HG03342 (cell line): ENCODE measurements at regions not wholly inside any gene's neighbourhood (a gene's known extent, or its start where the extent isn't known, plus 50 kb on each side); places are given as distances from the start of the nearest gene placed in this dataset.

Source experiments
- ATAC-seq: cut with Tn5 transposase; IDR thresholded peaks from one replicate; pipeline ENCODE4 v1.9.1; 2021; ENCODE audit warnings: mild to moderate bottlenecking, moderate library complexity; ENCODE audit not compliant: unreplicated experiment

DNA sequence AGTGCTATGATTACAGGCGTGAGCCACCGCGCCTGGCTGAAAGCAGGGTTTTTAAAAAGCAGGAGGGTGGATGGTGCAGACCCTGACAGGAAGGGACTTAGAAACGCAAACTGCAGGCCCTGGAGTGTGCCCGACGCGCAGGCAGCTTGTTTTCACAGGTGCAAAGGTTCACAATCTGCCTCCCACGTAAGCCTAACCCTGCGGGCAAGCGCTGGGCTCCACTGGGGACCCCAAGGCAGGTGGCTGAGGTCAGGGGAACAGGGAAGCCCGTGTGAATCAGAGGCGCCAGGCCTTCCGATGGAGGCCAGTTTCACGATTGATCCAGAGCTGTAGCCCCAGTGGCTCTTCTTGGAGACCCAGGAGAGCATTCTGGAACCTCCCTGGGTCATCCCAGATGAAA lies 256.3 kb downstream of the BRD1 start:
- no peak for ATAC-seq

- no peak for ATAC-seq
These were observed 257.4 kb downstream of the BRD1 start for GRCh38 chr22:49570032-49570848.

- ATAC-seq, result no peak
These were observed 258.2 kb downstream of the BRD1 start for GRCh38 chr22:49569286-49570031.

GRCh38 chr22:49568751-49569285 lies 258.9 kb downstream of the BRD1 start:
- ATAC-seq, result no peak

DNA sequence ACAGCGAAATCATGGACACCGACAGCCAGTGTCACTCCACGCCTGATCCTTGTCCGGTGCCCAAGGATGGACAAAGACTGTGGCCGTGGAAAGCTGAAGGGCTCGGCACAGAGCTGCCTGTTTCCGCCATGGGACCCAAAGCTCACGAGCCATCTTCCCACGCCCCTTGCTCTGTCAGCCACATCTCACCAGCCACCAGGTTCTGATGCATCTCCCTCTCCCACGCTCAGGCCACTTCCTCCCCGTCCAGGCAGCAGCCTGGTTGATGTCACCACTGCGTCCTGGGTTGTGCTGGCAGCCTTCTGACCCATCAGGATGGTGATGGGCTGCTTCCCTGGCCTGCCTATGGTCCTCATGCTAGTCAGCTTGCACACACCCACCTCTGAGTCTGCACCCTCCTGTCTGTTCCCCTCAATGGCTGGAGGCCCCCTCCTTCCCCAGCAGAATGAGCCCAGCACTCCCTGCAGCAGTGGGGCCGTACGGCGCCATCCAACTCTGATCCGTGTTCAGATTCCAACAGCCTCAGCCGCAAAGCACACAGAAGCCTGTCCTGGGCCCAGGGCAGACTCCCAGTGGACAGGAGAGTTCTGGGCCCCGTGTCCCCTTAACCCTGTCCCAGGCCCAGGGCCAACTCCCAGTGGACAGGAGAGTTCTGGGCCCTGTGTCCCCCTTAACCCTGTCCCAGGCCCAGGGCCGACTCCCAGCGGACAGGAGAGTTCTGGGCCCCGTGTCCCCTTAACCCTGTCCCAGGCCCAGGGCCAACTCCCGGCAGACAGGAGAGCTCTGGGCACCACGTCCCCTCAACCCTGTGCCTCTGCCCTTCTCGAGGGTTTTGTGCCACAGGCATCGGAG lies 259.5 kb downstream of the BRD1 start:
- ATAC-seq, result no peak

DNA sequence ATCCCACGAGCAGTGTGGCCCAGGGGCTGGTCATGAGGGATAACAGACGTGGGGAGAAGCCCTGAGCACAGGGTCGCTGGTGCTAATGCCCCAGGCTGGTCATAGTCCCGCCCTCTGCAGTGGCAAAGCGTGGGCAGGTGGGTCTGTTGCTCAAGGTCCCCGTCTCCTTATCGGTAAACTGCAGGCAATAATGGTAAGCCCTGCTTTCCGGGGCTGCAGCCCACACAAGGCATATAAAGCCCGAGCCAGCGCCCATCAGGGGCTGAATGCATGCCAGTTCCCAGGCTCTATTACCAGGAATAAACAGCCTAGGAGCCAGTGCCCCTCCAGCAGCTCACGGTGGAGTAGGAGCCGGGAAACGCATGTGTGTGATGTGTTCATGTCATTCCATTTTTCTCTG lies 261.0 kb downstream of the BRD1 start:
- no peak for ATAC-seq

GRCh38 chr22:49566141-49566541 lies 261.5 kb downstream of the BRD1 start:
- ATAC-seq, result no peak

- no peak for ATAC-seq
These were observed 262.2 kb downstream of the BRD1 start for GRCh38 chr22:49565516-49565855.

DNA sequence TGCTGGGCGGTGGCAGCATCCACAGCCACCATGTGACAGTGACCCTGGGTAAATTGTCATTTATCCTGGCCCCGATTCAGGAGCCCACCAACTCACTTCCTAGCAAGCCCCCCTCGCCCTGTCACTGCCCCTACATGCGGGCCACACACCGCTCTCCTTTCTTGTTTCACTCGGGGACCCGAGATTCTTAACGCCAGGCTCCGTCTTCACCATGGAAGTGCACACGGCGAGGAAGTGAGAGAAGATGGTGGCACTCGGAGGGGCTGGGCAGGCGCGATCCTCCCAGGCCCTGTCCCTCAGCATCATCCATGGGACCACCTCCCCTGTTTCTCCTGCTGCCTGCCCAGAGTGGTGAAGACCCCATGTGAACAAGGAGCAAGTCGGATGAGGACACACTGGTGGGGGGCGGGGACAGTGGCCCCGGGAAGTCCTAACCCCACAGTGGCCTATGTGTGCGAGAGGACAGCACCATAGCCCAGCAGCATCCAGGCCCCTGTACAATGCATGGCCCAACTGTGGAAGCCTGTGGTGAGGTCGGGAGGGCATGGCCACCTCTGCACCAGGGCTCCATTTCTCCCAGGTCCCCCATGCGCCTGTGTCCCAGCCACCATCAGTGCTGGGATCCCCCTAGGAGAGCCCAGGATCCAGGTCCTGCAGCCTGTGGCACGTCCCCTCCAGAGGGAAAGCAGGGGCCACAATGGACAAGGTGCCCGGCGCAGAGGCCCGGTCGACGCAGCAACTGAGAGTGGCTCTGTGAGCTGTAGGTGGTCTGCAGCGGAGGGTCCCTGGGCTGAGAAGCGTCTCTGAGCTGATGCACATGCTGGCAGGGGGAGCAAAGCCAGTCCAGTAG lies 262.8 kb downstream of the BRD1 start:
- ATAC-seq, result no peak

- no peak for ATAC-seq
These were observed 263.6 kb downstream of the BRD1 start for GRCh38 chr22:49564054-49564453.

DNA sequence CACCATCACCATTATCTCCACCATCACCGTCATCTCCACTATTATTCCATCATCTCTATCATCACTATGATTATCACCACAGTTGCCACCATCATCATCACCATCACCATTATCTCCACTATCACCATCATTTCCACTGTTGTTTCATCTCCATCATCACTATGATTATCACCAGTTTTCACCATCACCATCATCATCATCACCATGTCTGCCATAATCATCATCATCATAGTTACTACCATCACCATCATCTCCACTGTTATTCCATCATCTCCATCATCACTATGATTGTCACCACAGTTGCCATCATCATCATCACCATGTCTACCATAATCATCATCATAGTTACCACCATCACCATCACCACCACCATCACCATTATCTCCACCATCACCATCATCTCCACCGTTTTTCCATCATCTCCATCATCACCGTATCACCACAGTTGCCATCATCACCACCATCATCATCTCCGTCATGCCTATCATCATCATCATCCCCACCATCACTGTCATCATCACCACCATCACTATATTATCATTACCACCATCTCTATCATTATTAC lies 264.9 kb downstream of the BRD1 start:
- ATAC-seq, result no peak

- ATAC-seq, result no peak
These were observed 265.7 kb downstream of the BRD1 start for GRCh38 chr22:49561976-49562375.

- no peak for ATAC-seq
These were observed 266.3 kb downstream of the BRD1 start for GRCh38 chr22:49561338-49561737.

GRCh38 chr22:49555526-49555925 lies 272.1 kb downstream of the BRD1 start:
- ATAC-seq, result no peak

DNA sequence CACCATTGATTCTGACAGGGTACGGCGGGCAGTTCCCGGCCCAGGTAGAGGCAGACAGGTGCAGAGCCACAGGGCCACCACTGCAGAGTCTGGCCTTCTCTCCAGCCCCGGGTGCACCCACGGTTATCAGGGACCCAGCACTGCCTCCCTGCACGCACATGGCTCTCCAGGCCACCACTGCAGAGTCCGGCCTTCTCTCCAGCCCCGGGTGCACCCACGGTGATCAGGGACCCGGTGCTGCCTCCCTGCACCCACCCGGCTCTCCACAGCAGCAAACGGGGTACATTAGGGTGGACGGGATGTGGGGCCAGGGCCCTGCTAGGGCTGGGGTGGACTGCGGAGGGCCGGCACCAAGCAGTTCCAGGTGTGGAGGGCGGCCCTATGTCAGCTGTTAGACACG lies 272.9 kb downstream of the BRD1 start:
- ATAC-seq, result no peak

GRCh38 chr22:49554296-49554625 lies 273.4 kb downstream of the BRD1 start:
- no peak for ATAC-seq

DNA sequence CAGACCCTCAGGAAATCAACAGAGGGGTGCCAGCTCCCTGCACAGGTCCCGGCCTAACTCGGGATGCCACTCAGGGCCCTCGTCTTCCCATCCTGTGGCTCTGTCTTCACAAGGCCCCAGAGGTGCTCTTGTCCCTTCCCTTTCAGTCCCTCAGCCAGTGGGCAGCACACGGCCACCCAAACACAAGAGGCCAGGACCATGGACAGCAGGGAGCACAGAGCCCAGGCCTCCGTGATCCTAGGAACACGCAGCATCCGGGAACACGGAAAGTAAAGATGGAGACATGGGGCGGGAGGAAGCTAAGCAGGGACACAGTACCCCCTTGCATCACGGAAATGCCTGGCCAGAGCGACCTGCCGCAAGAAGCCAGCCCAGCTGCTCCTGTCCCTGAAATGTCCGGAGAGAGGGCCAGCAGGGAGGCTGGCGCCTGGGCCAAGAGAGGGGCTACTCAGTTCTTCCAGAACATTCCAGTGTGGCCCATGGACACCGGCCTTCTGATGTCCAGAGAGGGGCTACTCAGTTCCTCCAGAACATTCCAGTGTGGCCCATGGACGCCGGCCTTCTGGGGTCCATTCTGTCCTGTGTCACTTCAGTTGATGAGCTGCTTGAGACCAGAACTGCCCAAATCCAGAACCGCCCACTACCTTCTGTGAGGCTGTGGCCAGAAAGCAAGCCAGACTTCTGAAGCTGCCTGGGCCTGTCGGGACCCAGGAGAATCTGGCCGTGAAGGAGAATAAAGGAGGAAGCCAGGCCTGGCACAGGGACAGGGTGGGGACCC lies 274.0 kb downstream of the BRD1 start:
- ATAC-seq, result no peak

- no peak for ATAC-seq
These were observed 274.6 kb downstream of the BRD1 start for GRCh38 chr22:49553076-49553475.

DNA sequence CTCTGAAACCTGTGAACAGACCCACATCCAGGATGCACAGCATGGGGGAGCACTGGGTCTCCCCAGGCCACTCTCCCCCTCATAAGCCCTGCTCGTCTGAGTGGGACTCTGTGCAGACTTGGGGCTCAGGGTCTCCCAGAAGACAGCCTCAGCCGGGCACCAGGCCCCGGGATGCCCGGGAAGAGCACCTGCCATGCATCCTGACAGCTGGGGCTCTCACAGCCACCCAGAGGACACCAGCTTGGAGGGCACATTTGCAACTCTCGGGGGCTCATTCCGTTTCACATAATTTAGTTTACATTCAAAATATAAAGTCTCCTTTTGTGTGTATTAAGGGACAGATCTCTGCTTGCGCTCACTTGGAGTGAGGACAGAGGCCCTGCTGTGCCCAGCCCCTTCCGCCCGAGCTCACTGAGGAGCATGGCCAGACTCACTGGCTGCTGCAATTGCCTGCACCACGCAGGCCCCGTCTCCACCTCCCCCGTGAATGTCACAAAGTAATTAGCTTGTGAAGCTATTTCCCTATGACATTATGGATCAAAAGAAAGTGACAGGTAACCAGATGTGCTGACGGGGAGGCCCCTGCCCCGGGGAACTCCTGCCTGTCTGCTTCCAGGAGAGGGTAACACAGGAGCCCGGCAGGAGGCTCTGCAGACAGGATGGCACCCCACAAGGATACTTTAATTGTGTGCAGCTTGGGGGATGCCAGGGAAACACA lies 275.6 kb downstream of the BRD1 start:
- no peak for ATAC-seq
